ENCODE measurements at regions not wholly inside any gene's neighbourhood (a gene's known extent, or its start where the extent isn't known, plus 50 kb on each side); places are given as distances from the start of the nearest gene placed in this dataset.

GRCh38 chr3:28781053-28781452 is 432.4 kb upstream of the AZI2 start:
- Histone ChIP-seq H2BK15ac (ENCODE audit: low read length) (no peak overlapping the region), H2BK5ac (ENCODE audit: low read depth, low read length) (no peak overlapping the region), H3K79me2 (ENCODE audit: control insufficient read depth in 1 of 2, insufficient read depth in 2 of 2, low read length in 2 of 2) (no peaks in the 10 kb centered on the region), H3K27me3 (replicated peaks in 1 of 4; ENCODE audit: control insufficient read depth in 3 of 4, extremely low read depth in 1 of 4, insufficient read depth in 3 of 4, low read length in 3 of 4) (no peaks in the 10 kb centered on the region), H2BK12ac (ENCODE audit: low read depth, low read length) (no peak overlapping the region), H4K5ac (ENCODE audit: insufficient read length, low read depth, low read length) (no peak overlapping the region), H3K9me3 (ENCODE audit: insufficient read depth in 2 of 2, low read depth in 1 of 2, low read length in 1 of 2) (no peaks in the 10 kb centered on the region), H3K36me3 (ENCODE audit: control insufficient read depth in 2 of 4, insufficient read depth in 4 of 4, low read length in 3 of 4) (no peaks in the 10 kb centered on the region), H4K8ac (ENCODE audit: extremely low read depth, insufficient read depth, low read length) (no peak overlapping the region), H2BK20ac (ENCODE audit: low read length) (no peak overlapping the region), H2AFZ (ENCODE audit: low read length) (no peak overlapping the region), H3K23me2 (ENCODE audit: low read depth, low read length) (no peaks in the 10 kb centered on the region; the same call in 1 of the 2 replicates), H3K56ac (replicated peaks; ENCODE audit: insufficient read length, low read depth, low read length) (no peak overlapping the region), H4K91ac (replicated peaks; ENCODE audit: insufficient read length, low read length) (no peak overlapping the region), H3K18ac (ENCODE audit: extremely low read depth, low read length) (no peak overlapping the region), H3K4me3 (ENCODE audit: extremely low read depth in 1 of 4, insufficient read depth in 2 of 4, low read depth in 3 of 4, low read length in 4 of 4) (no peak overlapping the region), H3K4ac (replicated peaks; ENCODE audit: insufficient read length, low read depth, low read length) (no peak overlapping the region), H3K23ac (ENCODE audit: insufficient read length) (no peak overlapping the region), H3K27ac (ENCODE audit: low read depth, low read length) (no peak overlapping the region), H2AK5ac (ENCODE audit: low read depth, low read length) (no peak overlapping the region), H2BK120ac (replicated peaks; ENCODE audit: low read depth, low read length) (no peak overlapping the region), H3K14ac (ENCODE audit: insufficient read length) (no peak overlapping the region), H3K79me1 (ENCODE audit: low read depth, low read length) (no peaks in the 10 kb centered on the region), H3K4me2 (ENCODE audit: insufficient read depth in 1 of 2, low read depth in 2 of 2, low read length in 2 of 2) (no peak overlapping the region), H3K4me1 (replicated peaks in 1 of 4; ENCODE audit: control insufficient read depth in 3 of 4, insufficient read depth in 4 of 4, low read length in 3 of 4) (no peaks in the 10 kb centered on the region; a peak in 1 of 7 replicates), H3K9ac (replicated peaks in 1 of 4; ENCODE audit: extremely low read depth in 1 of 4, low read depth in 3 of 4, low read length in 3 of 4) (no peak overlapping the region), H4K20me1 (replicated peaks in 1 of 2; ENCODE audit: control insufficient read depth in 1 of 2, insufficient read depth in 2 of 2, low read length in 2 of 2) (no peaks in the 10 kb centered on the region)
- no peak for DNase-seq (ENCODE audit: low read depth in 1 of 2, low spot score in 2 of 2)
- ChIA-PET POLR2A (ENCODE audit: partially characterized antibody) (no interaction called here), CTCF (ENCODE audit: partially characterized antibody) (no interaction called here)
- FAIRE-seq: no peak
- TF ChIP-seq RXRA (IDR thresholded peaks at IDR 0.05; ENCODE audit: insufficient read depth, low read depth, low read length) (no peak), TAF1 (IDR thresholded peaks at IDR 0.05; ENCODE audit: low read depth, low read length) (no peak), HDAC2 (IDR thresholded peaks at IDR 0.05; ENCODE audit: borderline replicate concordance in 1 of 2, low read depth in 2 of 2, low read length in 2 of 2) (no peak), CBX8 (IDR thresholded peaks at IDR 0.05; ENCODE audit: borderline replicate concordance, low read depth, low read length) (no peak), TEAD4 (IDR thresholded peaks at IDR 0.05; ENCODE audit: low read depth, low read length) (no peak), CHD2 (IDR thresholded peaks at IDR 0.05; ENCODE audit: low read length) (no peak), MAX (IDR thresholded peaks at IDR 0.05) (no peak), SP2 (IDR thresholded peaks at IDR 0.05; ENCODE audit: low read length) (no peak), KDM4A (IDR thresholded peaks at IDR 0.05; ENCODE audit: low read depth, low read length, severe bottlenecking) (no peak), SP4 (IDR thresholded peaks at IDR 0.05; ENCODE audit: low read length) (no peak), CHD1 (IDR thresholded peaks at IDR 0.05; ENCODE audit: low read depth, low read length) (no peak), POLR2A (IDR thresholded peaks at IDR 0.05; ENCODE audit: control extremely low read depth in 1 of 2, low read depth in 2 of 2, low read length in 2 of 2) (no peak), POLR2AphosphoS5 (IDR thresholded peaks at IDR 0.05; ENCODE audit: low read depth, low read length) (no peak), JUN (IDR thresholded peaks at IDR 0.05; ENCODE audit: low read depth, low read length) (no peak), TBP (IDR thresholded peaks at IDR 0.05; ENCODE audit: low read depth, low read length) (no peak), RBBP5 (IDR thresholded peaks at IDR 0.05; ENCODE audit: borderline replicate concordance, low read depth, low read length) (no peak), RFX5 (IDR thresholded peaks at IDR 0.05; ENCODE audit: borderline replicate concordance, low read depth, low read length) (no peak)

Measured in H1 (cell line).